ENCODE measurements at regions not wholly inside any gene's neighbourhood (a gene's known extent, or its start where the extent isn't known, plus 50 kb on each side); places are given as distances from the start of the nearest gene placed in this dataset.
"Not testable (repeated sequence)": the region's sequence is repeated elsewhere in the genome, so short reads cannot be mapped to it uniquely, and the experiment has no call there.

DNA sequence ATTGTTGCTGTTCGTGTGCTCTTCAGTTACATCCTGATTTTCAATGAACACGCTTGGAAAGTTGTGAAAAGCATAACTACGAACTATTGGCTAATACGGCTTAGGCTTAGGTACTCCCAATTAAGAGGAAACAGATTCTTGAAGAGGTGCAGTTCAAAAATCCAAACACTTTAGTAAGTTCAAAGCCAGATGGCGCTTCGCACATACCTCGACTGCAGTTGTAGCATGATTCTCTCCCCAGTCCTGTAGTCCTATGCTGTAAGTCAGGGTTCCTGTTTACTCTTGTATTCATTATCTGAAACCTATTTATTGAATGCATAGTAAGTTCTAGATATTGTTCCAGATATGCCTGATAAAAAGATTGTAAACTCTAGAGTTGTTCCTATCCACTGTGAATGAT, 165.2 kb downstream of the TRIB2 start:
- DNase-seq, result no peak

- DNase-seq, result no peak
Measured at GRCh38 chr2:12882393-12882792, 165.7 kb downstream of the TRIB2 start.

GRCh38 chr2:12883906-12884305, 167.2 kb downstream of the TRIB2 start:
- DNase-seq, result peak in 1 of 2 experiments; percentile 7

DNA sequence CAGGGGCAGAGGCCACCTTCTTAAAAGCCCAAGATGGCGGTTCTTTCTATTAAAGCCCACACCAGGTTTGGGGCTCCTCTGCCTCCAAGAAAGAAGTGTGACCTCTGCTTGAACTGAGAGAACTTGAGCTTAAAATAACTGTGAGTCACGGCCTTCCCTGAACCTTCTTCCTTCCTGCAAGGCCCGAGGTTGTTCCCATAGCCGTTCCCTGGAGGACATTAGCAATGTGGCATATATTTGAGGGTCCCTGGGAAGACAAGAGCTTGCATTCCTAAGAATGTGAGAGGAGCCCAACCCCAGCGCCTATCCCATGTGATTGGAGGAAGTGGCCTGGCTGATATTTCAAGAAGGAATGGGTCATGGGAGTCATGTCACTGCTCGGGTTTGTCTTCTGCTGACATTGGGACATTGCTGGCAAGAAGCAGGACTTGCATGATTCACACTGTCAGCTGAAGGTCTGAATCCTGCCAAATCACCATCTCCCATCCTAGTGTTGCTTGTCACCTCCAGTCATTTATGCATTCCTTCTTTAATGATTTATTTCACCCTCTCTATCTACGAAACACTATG, 168.1 kb downstream of the TRIB2 start:
- peak; percentile 12 to 33 for DNase-seq

DNA sequence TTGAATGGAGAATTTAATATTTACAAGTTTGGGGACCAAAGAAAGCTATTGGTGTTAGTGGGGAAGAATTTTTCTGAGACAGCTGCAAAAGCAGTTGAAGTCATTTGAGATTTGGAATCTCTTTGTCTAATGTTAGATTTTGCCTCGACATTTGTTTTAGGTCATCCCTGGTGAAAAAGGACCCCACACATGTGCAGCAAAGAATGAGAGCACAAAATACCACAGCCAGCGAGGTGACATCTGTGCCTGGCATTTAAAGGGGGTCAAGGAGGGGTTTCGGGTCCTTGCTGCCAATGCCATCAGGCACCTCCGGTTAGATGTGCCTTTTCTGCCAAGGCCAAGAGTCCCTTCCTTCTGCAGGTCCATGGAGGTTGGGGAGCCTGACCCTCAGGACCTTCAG, 173.3 kb downstream of the TRIB2 start:
- DNase-seq, result no peak

DNA sequence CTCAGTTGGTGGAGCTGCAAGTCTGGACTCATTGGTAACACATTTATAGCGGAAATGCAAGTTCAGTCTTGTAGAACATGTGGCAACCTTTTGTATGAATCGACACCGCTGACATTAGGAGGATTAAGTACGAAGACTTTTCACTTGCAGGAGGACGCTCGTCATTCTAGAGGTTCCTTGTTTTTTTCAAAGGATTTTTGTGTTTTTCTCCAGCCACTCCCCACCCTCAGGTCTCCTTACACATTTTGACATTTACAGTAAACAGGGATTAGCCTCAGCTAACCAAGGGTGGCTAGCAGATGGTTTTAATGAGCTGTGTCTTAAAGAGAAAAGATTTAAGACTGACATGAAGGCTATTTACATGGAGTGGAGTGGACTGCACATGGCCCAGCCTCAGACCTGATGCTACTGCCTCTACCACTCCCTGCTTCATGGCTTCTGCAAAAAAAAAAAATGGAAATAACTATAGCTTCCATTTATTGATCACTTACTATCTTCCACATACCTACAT, 173.8 kb downstream of the TRIB2 start:
- no peak for DNase-seq

- no peak for DNase-seq
Measured at GRCh38 chr2:12895017-12895416, 178.3 kb downstream of the TRIB2 start.

DNA sequence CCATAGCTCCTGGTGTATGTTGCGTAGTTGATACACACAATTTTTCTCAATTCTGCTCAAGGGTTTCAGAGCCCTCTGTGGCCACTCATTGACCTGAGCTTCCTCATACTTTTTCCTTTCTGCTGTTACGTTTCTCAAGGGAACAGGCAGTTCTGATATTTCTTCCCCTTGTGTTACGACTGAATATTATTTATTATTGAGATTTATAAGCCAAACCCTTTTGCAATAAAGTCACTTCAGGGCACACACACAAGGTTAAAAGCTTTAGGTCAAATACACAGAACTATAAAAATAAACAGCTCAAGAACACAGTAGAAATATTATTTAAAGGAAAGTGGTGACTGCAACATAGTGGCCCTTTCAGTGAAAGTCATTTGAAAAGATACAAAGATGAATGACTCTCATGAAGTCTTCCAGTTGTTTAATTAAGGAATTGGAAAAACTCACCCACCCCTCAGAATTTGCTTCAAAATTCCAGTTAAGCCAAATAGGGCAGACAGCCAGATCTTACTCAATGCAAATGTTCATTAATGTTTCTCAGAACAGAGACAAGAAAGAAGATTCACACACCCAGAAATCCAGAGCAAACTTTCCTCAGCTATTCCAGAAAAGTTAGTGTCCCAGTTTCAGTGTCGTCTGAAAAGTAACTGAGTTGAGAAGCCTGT, 179.7 kb downstream of the TRIB2 start:
- DNase-seq, result no peak

DNA sequence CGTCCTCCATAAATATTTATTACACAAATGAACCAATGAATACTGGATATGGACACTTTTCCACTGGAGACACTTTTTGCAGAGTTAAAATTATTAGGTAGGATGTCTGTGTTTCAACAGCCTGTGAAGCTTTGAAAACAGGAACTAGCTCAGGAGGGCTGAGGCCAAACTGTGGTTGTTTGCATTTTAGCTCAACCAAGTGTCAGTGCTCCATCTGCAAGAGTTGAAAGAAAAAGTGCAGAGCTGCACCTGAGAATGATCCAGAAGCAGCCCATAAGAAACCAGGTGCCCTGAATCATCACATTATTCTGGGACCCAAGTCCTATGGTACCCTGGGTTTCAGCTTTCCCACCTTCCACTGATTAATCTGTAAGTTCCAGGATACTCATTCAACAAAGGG, 180.4 kb downstream of the TRIB2 start:
- peak; percentile 74 to 89 for DNase-seq

GRCh38 chr2:12903272-12903671, 186.5 kb downstream of the TRIB2 start:
- no peak for DNase-seq

GRCh38 chr2:12910431-12910830, 193.7 kb downstream of the TRIB2 start:
- DNase-seq, result no peak

DNA sequence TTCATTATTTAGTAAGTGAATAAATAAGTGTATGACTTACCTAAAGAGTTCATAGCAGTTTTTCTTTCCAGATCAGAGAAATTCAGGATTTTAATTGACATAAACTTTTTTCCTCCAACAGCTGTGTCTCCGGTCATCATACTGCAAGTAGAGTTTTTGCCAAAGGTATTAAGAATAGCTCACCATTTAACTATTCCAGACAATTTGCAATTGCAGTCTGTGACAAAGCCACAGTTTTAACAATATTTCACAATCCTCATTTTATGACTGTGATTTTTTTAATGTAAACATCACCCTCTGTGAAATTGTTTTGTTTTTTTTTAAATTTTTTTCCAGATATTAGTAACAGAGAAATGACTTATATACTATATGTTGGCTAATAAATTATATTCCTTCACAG, 199.1 kb downstream of the TRIB2 start:
- DNase-seq, result no peak

- no peak for DNase-seq
Measured at GRCh38 chr2:12918138-12918834, 201.6 kb downstream of the TRIB2 start.

DNA sequence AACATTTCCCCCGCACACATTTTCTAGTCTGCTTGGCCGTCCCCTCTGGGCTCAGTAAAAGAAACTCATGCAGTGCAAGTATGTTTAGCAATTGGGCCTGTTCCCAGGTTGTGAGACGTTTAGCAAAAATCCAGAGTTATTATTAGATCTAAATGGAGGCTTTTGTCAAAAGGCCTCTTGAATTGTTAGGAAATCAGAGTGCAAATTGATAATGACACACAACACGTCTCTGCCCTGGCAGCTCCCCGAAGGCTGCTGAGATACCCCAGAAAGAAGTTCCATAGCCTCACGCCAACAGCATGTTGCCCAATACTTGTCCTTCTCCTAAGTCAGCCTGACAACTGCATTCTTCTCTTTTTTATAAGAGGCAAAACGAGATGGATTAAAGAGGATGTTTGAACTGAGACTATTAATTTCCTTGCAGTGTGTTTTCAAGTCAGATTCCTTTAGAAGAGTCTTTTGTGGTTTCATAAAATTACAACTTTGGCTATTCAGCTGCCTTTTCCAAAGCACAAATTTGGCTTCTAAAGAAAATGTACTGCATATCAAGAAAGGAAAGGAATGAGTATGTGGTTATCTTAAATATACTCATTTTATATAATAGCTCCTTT, 202.2 kb downstream of the TRIB2 start:
- no peak for DNase-seq

DNA sequence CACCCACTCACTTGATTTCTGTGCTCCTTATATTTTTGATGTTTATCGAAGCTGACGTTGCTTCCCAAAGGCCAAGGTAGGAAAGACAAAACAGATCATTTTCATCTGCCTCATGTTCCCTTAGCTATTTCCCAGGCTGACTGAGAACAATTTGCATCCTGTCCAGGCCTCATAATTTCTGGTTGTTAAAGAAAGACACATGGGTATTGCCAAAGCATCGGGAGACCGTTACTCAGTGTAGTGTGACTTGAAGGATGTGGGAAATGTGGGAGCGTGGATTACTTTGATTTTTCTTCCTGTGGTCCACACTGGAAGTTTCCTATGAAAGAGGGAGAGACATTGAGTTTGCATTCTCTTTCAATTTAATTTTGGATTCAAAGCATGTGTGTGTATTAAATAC, 204.6 kb downstream of the TRIB2 start:
- no peak for DNase-seq

- no peak for DNase-seq
Measured at GRCh38 chr2:12923907-12924610, 207.3 kb downstream of the TRIB2 start.

DNA sequence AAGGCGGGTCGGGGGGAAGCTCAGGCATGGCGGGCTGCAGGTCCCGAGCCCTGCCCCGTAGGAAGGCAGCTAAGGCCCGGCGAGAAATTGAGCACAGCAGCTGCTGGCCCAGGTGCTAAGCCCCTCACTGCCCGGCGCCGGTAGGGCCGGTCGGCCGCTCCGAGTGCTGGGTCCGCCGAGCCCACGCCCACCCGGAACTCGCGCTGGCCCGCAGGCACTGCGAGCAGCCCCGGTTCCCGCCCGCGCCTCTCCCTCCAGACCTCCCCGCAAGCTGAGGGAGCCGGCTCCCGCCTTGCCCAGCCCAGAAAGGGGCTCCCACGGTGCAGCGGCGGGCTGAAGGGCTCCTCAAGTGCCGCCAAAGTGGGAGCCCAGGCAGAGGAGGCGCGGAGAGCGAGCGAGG, 209.9 kb downstream of the TRIB2 start:
- DNase-seq, result not testable (repeated sequence)

GRCh38 chr2:12928197-12928774, 211.6 kb downstream of the TRIB2 start:
- DNase-seq, result no peak

DNA sequence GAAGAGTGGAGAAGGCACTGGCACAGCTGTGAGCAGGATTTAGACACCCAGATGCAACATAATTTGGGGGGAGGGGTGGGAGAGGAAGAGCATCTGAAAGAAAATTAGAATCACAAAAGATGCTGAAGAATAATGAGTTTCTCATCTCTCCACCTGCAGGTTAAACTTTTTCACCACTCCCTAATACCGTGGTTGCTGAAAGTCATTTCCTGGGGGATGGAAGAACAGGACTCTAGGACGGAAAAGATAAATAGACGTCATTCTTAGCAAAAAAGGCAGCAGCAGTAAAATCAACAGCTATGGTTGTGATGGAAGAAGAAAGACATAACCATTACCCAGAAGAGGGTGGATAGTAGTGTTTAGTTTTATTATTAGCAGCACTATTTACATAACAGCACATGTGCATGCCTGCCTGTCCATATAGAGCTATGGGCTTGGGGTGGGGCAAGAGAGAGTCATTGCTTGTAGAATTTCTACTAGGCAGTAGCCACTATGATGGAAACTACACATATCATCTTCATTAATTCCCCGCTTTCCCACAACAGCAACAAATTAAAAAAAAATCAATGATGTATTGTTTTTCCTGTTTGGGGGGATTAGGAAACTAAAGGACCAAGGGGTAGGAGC, 212.2 kb downstream of the TRIB2 start:
- DNase-seq, result no peak

DNA sequence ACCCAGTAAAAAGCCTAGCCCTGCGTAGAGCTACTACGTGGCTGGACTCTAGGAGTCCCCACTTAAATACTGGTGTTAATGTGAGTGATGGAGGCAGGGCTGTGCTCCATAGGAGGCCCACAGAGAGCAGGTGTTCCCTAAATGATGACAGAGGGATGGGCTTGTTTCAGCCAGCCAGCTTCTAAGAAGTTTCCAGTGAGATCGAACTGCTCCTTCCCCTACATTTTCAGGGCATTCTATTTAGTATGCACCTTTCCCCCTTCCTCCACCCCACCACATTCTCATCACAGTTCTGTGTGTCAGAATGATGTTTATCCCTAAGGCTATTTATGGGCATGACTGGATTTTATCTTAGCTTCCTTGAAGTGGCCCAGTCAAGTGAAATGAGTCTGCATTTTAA, 213.0 kb downstream of the TRIB2 start:
- DNase-seq, result no peak

GRCh38 chr2:12930391-12930790, 213.7 kb downstream of the TRIB2 start:
- no peak for DNase-seq

DNA sequence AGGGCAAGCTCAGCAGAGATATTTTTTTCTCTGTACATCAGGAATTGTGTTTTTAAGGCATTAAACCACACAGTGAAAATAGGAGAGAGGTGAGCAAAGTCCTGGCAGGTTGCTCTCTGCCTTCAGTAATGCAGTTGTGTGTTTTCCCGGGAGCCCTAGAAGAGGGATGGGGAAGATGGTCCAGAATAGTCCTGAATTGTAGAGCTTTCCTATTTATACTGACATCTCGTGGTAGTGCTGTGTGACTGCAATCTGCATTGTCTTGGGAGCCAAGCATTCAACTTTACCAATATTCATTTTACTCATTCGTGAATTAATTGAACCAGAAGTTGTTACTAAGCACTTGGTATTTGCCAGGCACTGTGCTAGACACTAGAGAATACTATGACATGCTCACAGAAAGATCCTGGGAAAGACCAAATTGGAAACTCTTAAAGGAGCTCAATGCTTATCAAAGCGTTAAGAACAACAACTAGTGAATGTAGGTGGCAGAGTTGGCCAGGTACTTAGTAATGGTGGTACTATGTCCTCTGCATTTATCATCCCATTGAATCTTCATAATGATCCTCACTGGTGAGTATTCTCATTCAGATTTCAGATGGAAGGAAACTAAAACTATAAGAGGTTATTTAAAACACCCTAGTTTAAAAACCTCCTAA, 214.6 kb downstream of the TRIB2 start:
- DNase-seq, result peak; percentile 55 to 60
